K562 (cell line): ENCODE measurements at regions not wholly inside any gene's neighbourhood (a gene's known extent, or its start where the extent isn't known, plus 50 kb on each side); places are given as distances from the start of the nearest gene placed in this dataset.

ENCODE experiments used
- FOSL1 ChIP-seq: fragments of 200-800 bp; sonication (Bioruptor generic); conservative IDR thresholded peaks from 2 replicates; pipeline ENCODE4 v1.6.1; 2016; ENCODE audit warnings: missing genetic modification characterization, missing compliant biosample characterization
- NFATC3 ChIP-seq: fragments of 450-650 bp; IDR thresholded peaks from 2 replicates; pipeline ENCODE4 v1.6.1; 2017; ENCODE audit warnings: mild to moderate bottlenecking
- NR3C1 ChIP-seq: sonication (generic); formaldehyde crosslinking; IDR thresholded peaks from 2 replicates; pipeline ENCODE4 v1.8.1; 2022; ENCODE audit warnings: missing genetic modification reagents
- POLR2A ChIP-seq: fragments of 450-650 bp; conservative IDR thresholded peaks from 2 replicates; pipeline ENCODE4 v1.6.1; 2016
- SMC3 ChIP-seq: conservative IDR thresholded peaks from 2 replicates; pipeline ENCODE4 v1.6.1; 2011; ENCODE audit warnings: low read depth, low read length, improper control_type of control experiment; ENCODE audit not compliant: insufficient read depth
- TCF3 ChIP-seq: sonication (generic); formaldehyde crosslinking; IDR thresholded peaks from 2 replicates; pipeline ENCODE4 v1.4.0; 2020; ENCODE audit warnings: mild to moderate bottlenecking, missing genetic modification reagents
- WHSC1 ChIP-seq: IDR thresholded peaks from one replicate; pipeline ENCODE4 v1.6.1; 2012; ENCODE audit warnings: low read length, control low read depth, inconsistent platforms
- ZNF146 ChIP-seq: IDR thresholded peaks from one replicate; pipeline ENCODE4 v1.6.1; 2018; ENCODE audit warnings: missing compliant biosample characterization; ENCODE audit not compliant: unreplicated experiment
- TF ChIP-seq, protein P1 (sequence below), 3 experiments: IDR thresholded peaks in 2 of 3; conservative IDR thresholded peaks in 1 of 3; 2 replicates each; pipeline ENCODE4 v1.5.1; 2011 to 2012; ENCODE audit warnings: low read length in 3 of 3, mild to moderate bottlenecking in 3 of 3, control low read depth in 2 of 3, improper control_type of control experiment in 1 of 3, inconsistent platforms in 1 of 3, low read depth in 1 of 3, mixed read lengths in 1 of 3, moderate library complexity in 1 of 3; ENCODE audit not compliant: insufficient read depth in 2 of 3
- TF ChIP-seq, protein P2 (sequence below), 2 experiments: fragments of 450-650 bp; formaldehyde crosslinking in 1 of 2; IDR thresholded peaks; 2 replicates each; pipeline versions ENCODE4 v1.4.0 to v1.6.1; 2014 to 2020; ENCODE audit warnings: mild to moderate bottlenecking in 2 of 2, borderline replicate concordance in 1 of 2, low read depth in 1 of 2

DNA sequence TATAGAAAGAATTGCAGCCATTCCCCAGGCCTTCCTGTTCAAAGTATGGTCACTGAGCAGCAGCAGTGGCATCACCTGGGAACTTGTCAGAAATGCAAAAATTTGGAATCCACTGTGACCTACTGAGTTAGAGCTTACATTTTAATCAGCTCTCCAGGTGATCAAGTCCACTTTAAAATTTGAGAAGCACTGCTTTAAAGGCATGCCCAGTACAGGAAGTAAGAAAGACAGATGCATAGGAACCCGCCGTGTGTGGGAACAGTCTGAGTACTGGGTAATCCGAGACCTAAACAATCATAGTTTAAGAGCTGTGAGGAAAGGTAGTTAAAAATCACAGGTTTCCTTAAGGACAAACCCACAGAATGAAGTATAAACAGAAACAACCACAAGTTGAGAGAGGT, 462.4 kb downstream of the RAB38 start:
- TF ChIP-seq POLR2A (no peak), WHSC1 (no peak), NR3C1 (CRISPR knock-in tag) (no peak), NFATC3 (no peak), FOSL1 (tag) (no peak), TCF3 (no peak), ZNF146 (CRISPR knock-in tag) (no peak), SMC3 (no peak)
- TF ChIP-seq, protein P1, sequence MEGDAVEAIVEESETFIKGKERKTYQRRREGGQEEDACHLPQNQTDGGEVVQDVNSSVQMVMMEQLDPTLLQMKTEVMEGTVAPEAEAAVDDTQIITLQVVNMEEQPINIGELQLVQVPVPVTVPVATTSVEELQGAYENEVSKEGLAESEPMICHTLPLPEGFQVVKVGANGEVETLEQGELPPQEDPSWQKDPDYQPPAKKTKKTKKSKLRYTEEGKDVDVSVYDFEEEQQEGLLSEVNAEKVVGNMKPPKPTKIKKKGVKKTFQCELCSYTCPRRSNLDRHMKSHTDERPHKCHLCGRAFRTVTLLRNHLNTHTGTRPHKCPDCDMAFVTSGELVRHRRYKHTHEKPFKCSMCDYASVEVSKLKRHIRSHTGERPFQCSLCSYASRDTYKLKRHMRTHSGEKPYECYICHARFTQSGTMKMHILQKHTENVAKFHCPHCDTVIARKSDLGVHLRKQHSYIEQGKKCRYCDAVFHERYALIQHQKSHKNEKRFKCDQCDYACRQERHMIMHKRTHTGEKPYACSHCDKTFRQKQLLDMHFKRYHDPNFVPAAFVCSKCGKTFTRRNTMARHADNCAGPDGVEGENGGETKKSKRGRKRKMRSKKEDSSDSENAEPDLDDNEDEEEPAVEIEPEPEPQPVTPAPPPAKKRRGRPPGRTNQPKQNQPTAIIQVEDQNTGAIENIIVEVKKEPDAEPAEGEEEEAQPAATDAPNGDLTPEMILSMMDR (IDR thresholded peaks at IDR 0.05 in 2 of 3, conservative IDR thresholded peaks at IDR 0.05 in 1 of 3; ENCODE audit: insufficient read depth in 2 of 3, low read depth in 1 of 3, low read length in 3 of 3) = no peak
- TF ChIP-seq, protein P2, sequence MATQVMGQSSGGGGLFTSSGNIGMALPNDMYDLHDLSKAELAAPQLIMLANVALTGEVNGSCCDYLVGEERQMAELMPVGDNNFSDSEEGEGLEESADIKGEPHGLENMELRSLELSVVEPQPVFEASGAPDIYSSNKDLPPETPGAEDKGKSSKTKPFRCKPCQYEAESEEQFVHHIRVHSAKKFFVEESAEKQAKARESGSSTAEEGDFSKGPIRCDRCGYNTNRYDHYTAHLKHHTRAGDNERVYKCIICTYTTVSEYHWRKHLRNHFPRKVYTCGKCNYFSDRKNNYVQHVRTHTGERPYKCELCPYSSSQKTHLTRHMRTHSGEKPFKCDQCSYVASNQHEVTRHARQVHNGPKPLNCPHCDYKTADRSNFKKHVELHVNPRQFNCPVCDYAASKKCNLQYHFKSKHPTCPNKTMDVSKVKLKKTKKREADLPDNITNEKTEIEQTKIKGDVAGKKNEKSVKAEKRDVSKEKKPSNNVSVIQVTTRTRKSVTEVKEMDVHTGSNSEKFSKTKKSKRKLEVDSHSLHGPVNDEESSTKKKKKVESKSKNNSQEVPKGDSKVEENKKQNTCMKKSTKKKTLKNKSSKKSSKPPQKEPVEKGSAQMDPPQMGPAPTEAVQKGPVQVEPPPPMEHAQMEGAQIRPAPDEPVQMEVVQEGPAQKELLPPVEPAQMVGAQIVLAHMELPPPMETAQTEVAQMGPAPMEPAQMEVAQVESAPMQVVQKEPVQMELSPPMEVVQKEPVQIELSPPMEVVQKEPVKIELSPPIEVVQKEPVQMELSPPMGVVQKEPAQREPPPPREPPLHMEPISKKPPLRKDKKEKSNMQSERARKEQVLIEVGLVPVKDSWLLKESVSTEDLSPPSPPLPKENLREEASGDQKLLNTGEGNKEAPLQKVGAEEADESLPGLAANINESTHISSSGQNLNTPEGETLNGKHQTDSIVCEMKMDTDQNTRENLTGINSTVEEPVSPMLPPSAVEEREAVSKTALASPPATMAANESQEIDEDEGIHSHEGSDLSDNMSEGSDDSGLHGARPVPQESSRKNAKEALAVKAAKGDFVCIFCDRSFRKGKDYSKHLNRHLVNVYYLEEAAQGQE (IDR thresholded peaks at IDR 0.05; ENCODE audit: borderline replicate concordance) = no peak
- TF ChIP-seq, protein P2 (CRISPR knock-in tag; IDR thresholded peaks at IDR 0.05; ENCODE audit: low read depth) = no peak
